HCT116 (cell line): ENCODE measurements at regions not wholly inside any gene's neighbourhood (a gene's known extent, or its start where the extent isn't known, plus 50 kb on each side); places are given as distances from the start of the nearest gene placed in this dataset.

Experiments
- EZH2 ChIP-seq: fragments of 200-600 bp; sonication (generic); IDR thresholded peaks from 2 replicates; pipeline ENCODE4 v1.6.1; 2017; ENCODE audit warnings: antibody characterized with exemption, mixed run types
- POLR2A ChIP-seq: IDR thresholded peaks from 2 replicates; pipeline ENCODE4 v1.7.0; 2011; ENCODE audit warnings: borderline replicate concordance; ENCODE audit not compliant: insufficient read depth, insufficient read length; ENCODE audit errors: extremely low read depth
- POLR2AphosphoS5 ChIP-seq: IDR thresholded peaks from 2 replicates; pipeline ENCODE4 v1.6.1; 2011; ENCODE audit warnings: mild to moderate bottlenecking, low read depth, low read length, moderate library complexity
- SRF ChIP-seq: IDR thresholded peaks from 2 replicates; pipeline ENCODE4 v1.6.1; 2012; ENCODE audit warnings: low read depth
- TF ChIP-seq, protein P1 (sequence below), 3 experiments: fragments of 200-600 bp in 1 of 3; sonication (generic) in 1 of 3; IDR thresholded peaks in 2 of 3; conservative IDR thresholded peaks in 1 of 3; 2 replicates each; pipeline ENCODE4 v1.5.1; 2012 to 2017; ENCODE audit warnings: low read depth in 2 of 3, low read length in 2 of 3, antibody characterized with exemption in 1 of 3, borderline replicate concordance in 1 of 3, control low read depth in 1 of 3, mild to moderate bottlenecking in 1 of 3, mixed read lengths in 1 of 3, mixed run types in 1 of 3, moderate library complexity in 1 of 3; ENCODE audit not compliant: insufficient read depth in 1 of 3
- TF ChIP-seq, protein P2 (sequence below): IDR thresholded peaks from 2 replicates; pipeline ENCODE4 v1.6.1; 2011; ENCODE audit warnings: mild to moderate bottlenecking, low read length, moderate library complexity; ENCODE audit not compliant: insufficient replicate concordance; ENCODE audit errors: extremely low read depth

DNA sequence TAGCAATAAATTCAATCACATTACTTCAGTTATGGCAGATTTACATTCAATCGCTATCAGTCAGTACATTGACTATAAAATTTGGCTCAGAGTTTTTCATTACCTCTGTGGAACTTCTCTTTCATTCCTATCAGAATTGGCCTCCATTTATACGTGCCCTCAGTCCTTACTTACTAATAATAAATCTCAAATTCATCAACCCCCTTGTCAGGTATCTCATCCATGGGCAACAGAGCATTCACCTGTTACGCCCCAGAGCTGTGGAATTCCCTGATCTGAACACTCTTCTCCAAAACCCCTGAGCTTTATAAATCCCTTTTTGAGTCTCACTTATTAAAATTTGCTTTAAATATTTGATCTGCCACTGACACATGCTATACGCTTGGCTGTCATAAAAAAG is 492.9 kb downstream of the GBE1 start:
- TF ChIP-seq SRF (no peak), EZH2 (no peak), POLR2AphosphoS5 (no peak), POLR2A (no peak)
- TF ChIP-seq, protein P1, sequence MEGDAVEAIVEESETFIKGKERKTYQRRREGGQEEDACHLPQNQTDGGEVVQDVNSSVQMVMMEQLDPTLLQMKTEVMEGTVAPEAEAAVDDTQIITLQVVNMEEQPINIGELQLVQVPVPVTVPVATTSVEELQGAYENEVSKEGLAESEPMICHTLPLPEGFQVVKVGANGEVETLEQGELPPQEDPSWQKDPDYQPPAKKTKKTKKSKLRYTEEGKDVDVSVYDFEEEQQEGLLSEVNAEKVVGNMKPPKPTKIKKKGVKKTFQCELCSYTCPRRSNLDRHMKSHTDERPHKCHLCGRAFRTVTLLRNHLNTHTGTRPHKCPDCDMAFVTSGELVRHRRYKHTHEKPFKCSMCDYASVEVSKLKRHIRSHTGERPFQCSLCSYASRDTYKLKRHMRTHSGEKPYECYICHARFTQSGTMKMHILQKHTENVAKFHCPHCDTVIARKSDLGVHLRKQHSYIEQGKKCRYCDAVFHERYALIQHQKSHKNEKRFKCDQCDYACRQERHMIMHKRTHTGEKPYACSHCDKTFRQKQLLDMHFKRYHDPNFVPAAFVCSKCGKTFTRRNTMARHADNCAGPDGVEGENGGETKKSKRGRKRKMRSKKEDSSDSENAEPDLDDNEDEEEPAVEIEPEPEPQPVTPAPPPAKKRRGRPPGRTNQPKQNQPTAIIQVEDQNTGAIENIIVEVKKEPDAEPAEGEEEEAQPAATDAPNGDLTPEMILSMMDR (IDR thresholded peaks at IDR 0.05 in 2 of 3, conservative IDR thresholded peaks at IDR 0.05 in 1 of 3; ENCODE audit: borderline replicate concordance in 1 of 3, insufficient read depth in 1 of 3, low read depth in 2 of 3, low read length in 2 of 3) = no peak
- TF ChIP-seq, protein P2, sequence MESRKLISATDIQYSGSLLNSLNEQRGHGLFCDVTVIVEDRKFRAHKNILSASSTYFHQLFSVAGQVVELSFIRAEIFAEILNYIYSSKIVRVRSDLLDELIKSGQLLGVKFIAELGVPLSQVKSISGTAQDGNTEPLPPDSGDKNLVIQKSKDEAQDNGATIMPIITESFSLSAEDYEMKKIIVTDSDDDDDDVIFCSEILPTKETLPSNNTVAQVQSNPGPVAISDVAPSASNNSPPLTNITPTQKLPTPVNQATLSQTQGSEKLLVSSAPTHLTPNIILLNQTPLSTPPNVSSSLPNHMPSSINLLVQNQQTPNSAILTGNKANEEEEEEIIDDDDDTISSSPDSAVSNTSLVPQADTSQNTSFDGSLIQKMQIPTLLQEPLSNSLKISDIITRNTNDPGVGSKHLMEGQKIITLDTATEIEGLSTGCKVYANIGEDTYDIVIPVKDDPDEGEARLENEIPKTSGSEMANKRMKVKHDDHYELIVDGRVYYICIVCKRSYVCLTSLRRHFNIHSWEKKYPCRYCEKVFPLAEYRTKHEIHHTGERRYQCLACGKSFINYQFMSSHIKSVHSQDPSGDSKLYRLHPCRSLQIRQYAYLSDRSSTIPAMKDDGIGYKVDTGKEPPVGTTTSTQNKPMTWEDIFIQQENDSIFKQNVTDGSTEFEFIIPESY = no peak
